GM19351 (cell line): ENCODE measurements at regions not wholly inside any gene's neighbourhood (a gene's known extent, or its start where the extent isn't known, plus 50 kb on each side); places are given as distances from the start of the nearest gene placed in this dataset.

Experiments used
- ATAC-seq: cut with Tn5 transposase; IDR thresholded peaks from one replicate; pipeline ENCODE4 v1.9.1; 2021; ENCODE audit warnings: mild to moderate bottlenecking, moderate library complexity; ENCODE audit not compliant: unreplicated experiment

DNA sequence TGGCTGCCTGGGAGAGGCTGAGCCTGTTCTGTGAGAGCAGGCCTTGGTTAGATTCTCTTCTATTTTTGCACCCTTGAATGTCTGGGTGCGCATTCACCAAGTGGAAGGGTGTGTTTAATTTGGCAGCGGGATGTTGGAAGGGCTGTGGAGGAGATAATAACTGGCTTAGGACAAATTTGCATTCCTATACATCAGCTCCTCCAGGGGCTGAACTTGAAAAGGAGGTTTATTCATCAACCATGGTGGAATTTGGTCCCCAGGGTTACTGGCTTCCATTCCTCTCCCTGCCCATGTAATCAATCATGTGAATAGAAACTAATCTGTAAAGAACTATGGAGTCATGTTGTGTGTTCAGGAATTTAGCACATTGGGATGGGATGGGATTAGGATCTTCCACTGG lies 100.2 kb upstream of the FOXF1 start:
- no peak for ATAC-seq

DNA sequence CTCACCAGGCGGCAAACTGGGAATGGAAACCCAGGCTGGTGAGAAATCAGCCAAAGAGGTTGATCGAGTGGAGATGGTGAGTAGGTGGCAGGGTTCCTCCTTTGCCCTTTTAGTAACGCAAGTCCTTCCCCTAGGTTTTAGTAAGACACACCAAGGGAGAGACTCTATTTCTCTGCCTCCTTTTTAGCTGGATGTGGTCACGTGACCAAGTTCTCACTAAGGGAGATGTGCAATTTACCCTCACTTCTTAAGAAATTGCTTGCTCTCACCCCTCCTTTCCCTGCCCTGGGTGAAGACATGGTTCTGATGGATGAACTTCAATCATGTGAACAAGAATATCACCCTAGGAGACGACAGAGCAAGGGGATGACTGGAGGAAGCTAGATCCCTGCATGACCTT lies 99.8 kb upstream of the FOXF1 start:
- no peak for ATAC-seq

GRCh38 chr16:86411897-86412296 lies 98.4 kb upstream of the FOXF1 start:
- no peak for ATAC-seq

- no peak for ATAC-seq
Observed at GRCh38 chr16:86414991-86415740, 95.2 kb upstream of the FOXF1 start.

DNA sequence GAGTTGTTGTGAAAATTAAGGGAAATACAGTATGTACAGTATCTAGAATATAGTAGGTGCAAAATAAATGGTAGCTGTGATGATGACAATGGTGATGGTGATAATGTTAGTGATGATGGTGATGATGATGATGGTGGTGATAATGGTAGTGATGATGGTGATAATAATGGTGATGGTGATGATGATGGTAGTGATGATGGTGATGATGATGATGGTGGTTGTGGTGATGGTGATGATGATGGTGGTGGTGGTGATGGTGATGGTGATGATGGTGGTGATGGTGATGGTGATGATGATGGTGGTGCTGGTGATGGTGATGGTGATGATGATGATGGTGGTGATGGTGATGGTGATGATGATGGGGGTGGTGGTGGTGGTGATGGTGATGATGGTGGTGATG lies 91.3 kb upstream of the FOXF1 start:
- ATAC-seq = no peak

- no peak for ATAC-seq
Observed at GRCh38 chr16:86419518-86419917, 90.8 kb upstream of the FOXF1 start.

DNA sequence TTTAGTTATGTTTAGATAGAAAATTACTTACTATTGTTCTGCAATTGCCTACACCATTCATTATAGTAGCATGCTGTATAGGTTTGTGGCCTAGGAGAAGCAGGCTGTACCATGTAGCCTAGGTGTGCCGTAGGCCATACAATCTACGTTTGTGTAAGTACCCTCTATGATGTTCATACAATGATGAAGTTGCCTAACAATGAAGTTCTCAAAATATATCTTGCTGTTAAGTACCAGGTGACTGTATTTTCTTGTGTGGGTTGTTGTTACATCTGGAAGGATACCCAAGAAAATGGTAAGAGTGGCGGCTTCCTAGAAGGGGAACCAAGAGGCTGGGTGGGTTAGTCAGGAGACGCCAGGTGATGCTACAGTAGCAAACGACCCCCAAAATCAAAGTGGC lies 88.3 kb upstream of the FOXF1 start:
- ATAC-seq = no peak

DNA sequence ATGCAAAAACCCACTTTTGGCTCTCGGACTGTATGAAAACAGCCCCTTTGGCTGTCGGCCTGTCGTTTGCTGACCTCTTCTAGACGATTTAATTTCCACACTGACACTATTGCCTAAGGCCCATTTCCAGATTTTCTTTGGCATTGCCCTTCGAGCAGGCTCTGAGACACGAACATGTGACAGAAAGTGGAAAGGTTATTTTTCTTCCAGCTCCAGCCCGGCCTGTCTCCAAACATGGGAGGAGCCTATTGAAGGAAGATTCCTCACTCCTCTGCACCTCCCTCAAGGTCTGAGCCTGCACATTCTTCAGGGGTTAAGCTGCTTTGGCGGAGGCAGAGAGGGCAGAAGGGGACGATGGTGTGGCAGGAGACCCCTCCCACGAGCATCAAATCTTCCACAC lies 85.9 kb upstream of the FOXF1 start:
- ATAC-seq = no peak

GRCh38 chr16:86424985-86425384 lies 85.3 kb upstream of the FOXF1 start:
- ATAC-seq = no peak

- no peak for ATAC-seq
Observed at GRCh38 chr16:86426063-86426642, 84.2 kb upstream of the FOXF1 start.

DNA sequence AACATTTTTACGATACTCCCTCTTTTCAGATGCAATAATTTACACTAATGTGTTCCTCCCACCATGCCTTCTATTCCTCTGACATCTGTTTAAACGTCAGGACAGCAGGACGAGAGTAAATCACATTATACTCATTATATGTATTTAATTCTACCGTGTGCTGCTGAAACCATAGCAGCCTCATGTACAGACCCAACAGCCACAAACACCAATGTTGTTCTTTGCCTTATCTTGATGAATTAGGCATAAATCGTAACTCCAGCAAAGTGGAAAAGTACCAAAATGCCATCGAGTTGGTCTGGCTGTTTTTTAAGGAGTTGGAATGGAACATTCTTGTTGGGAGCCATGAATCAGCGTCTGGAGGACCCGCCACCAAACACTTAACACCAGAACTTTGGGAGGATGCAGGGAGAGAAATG lies 82.9 kb upstream of the FOXF1 start:
- ATAC-seq = no peak

GRCh38 chr16:86428729-86429517 lies 81.4 kb upstream of the FOXF1 start:
- ATAC-seq = no peak

DNA sequence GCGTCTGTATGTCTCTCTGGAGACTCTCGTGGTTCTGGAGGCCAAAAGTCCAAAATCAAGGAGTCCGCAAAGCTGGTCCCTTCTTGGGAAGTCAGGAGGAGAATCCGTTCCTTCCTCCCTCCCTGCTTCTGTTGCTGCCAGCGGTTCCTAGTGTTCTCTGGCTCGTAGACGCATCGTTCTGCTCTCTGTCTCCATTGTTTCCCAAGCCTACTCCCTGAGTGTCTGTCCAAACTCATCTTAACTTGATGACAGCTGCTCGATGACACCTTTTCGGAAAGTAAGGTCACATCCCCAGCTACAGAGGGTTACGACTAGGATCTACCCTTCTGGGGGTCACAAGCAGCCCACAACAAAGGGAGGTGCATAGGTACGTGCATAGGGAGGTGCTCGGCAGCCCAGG lies 80.7 kb upstream of the FOXF1 start:
- ATAC-seq = no peak

DNA sequence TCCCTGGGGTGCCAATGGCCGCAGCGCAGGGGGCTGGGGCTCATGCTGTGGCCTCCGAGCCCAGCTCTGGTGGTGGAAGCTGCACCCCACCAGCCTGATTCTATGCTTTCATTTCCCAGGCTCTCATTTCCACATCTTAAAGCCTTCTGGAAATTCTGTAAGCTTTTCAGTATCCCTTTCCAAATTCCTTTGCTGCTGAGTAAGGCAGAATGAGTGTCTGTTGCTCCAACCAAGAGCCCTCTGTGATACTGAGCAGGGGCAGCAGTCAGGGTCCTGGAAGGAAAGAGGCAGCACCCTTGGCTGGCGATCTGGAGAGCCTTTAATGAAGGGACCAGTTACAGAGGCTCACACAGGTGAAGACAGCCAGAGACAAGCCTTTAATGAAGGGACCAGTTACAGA lies 79.5 kb upstream of the FOXF1 start:
- ATAC-seq = no peak

- ATAC-seq = no peak
Observed at GRCh38 chr16:86431540-86431939, 78.8 kb upstream of the FOXF1 start.

DNA sequence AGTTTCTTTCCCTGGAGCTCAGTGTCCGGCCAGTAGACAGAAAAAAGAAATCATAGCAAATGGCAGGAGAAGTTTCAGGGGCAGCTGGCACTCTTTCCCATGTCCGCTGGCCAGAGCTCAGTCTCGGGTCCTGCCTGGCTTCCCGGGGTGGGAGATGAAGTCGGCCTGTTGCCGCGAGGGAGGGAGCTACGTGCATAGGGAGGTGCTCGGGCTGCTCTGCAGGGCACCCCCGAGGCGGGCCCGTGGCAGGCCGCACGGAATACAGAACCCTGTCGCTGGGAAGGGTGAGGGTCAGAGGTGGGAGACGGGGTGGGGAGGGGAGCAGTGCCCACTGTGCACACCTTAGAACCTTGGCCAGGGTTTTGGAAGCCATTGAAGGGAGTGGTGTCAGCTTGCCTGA lies 78.3 kb upstream of the FOXF1 start:
- ATAC-seq = no peak

DNA sequence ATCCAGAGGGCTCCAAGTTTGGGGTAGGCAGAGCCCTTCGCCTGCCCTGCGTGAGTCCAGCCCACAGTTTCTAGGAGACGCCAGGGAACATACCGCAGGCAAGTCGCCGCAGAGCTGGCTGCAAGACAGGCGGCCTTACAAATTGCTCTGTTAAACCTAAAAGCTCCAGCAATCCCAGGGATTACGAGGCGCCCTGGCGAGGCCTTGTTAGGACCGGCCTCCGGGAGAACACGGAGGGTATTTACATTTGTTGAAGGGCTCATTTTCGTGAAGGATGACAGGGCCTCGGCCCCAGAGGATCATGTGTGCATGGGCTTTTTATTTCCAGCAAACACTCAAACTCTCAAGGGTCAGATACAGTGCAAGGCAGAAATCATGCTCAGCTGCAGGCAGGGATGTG lies 77.6 kb upstream of the FOXF1 start:
- no peak for ATAC-seq

GRCh38 chr16:86436466-86437185 lies 73.7 kb upstream of the FOXF1 start:
- ATAC-seq = no peak

- no peak for ATAC-seq
Observed at GRCh38 chr16:86437348-86437747, 73.0 kb upstream of the FOXF1 start.

DNA sequence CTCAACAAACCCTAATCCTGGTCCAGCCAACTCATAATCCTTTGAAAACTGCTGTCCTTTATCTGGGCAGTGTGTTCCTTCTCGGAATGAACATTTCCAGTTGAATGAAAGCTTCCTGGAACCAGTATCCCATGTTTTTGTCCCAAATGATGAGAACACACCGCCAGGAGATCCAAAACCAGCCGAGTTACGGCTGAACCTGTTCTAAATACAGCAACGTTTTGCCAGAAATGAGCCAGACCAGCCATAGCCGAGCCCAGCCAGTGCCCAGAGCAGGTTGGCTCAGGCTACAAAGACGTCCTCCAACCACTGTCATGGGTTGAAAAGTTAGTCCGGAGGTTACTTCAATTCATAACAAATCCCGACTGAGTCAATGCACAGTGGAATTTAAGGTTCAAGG lies 67.6 kb upstream of the FOXF1 start:
- ATAC-seq = no peak

DNA sequence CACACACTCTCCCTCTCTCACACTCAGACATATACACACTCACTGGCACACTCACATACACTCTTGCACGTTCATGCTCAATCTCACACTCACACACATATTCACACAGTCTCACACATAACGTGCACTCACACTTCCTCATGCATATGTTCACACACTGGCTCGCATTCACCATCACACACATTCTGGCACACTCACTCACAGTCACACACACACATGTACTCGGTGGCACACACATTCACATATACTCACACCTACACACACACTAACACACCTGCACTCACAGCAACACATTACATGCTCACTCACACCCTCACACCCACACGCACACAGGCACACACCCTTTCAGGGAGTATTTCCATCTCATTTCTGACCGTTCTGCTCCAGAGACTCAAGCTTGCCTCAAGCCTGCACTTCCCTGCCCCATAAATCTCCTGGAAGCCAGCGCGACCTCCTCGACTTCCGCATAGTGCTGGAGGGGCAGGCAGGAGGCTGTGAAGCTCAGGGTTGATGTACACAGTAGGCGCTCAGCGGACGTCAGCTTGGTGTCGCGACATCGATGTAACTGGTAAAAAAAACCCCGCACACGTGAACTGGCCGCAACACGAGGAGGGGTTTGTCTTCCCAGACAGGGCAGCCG lies 66.7 kb upstream of the FOXF1 start:
- ATAC-seq = no peak
